Fibroblast of lung (primary cell): ENCODE measurements at regions not wholly inside any gene's neighbourhood (a gene's known extent, or its start where the extent isn't known, plus 50 kb on each side); places are given as distances from the start of the nearest gene placed in this dataset.

Experiments
- EZH2 ChIP-seq: IDR thresholded peaks from 2 replicates; pipeline ENCODE4 v1.5.1; 2012; ENCODE audit warnings: low read length, control low read depth, mild to moderate bottlenecking; ENCODE audit errors: missing control alignments
- TF ChIP-seq, protein P1 (sequence below), 2 donors: IDR thresholded peaks in 1 of 2; conservative IDR thresholded peaks in 1 of 2; 1 replicate in 1 of 2; 2 replicates in 1 of 2; pipeline ENCODE4 v1.5.1; 2011 to 2012; ENCODE audit warnings: low read length in 2 of 2, control low read depth in 1 of 2, inconsistent platforms in 1 of 2, low read depth in 1 of 2, mild to moderate bottlenecking in 1 of 2

DNA sequence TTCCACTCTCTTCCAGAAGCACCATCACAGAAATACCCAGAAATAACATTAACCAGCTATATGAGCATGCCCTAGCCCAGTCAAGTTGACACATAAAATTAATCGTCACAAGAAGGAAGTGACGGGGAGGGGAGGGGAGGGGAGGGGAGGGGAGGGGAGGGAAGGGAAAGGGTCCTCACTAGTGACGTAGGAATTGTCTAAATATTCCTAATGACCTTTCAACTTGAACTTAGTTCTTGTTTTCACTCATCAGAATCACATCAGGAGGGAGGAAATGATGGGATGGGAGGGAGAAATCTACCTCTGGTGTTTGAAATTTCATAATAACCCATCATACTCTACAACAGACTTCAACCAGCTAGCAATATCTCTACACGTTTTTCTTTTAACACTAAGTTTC lies 52.2 kb upstream of the NOCT start:
- TF ChIP-seq, protein P1, sequence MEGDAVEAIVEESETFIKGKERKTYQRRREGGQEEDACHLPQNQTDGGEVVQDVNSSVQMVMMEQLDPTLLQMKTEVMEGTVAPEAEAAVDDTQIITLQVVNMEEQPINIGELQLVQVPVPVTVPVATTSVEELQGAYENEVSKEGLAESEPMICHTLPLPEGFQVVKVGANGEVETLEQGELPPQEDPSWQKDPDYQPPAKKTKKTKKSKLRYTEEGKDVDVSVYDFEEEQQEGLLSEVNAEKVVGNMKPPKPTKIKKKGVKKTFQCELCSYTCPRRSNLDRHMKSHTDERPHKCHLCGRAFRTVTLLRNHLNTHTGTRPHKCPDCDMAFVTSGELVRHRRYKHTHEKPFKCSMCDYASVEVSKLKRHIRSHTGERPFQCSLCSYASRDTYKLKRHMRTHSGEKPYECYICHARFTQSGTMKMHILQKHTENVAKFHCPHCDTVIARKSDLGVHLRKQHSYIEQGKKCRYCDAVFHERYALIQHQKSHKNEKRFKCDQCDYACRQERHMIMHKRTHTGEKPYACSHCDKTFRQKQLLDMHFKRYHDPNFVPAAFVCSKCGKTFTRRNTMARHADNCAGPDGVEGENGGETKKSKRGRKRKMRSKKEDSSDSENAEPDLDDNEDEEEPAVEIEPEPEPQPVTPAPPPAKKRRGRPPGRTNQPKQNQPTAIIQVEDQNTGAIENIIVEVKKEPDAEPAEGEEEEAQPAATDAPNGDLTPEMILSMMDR (conservative IDR thresholded peaks at IDR 0.05 in 1 of 2, IDR thresholded peaks at IDR 0.05 in 1 of 2; ENCODE audit: low read depth in 1 of 2, low read length in 2 of 2): no peak
- no peak for TF ChIP-seq EZH2
